GM18861 (cell line): ENCODE measurements at regions not wholly inside any gene's neighbourhood (a gene's known extent, or its start where the extent isn't known, plus 50 kb on each side); places are given as distances from the start of the nearest gene placed in this dataset.

ENCODE experiments used
- ATAC-seq: cut with Tn5 transposase; IDR thresholded peaks from one replicate; pipeline ENCODE4 v1.9.1; 2021; ENCODE audit not compliant: unreplicated experiment

DNA sequence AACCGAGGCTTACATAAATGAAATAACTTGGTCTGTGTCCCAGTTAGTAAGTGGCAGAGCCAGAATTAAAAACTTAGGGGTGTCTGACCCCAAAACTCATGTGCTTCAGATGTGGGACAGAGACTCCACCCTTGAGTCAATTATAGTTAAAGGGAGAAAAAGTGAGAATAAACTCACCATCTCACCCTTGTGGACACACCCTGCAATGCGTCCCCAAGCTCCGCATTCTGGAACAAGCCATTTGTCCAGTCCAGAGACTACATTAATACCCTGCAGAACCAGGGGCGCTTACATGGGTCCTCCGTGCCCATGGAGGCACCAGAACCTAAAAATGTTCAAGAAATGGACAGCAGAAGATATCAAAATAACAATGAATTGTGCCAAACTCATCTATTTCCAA, 207.0 kb upstream of the ZNF507 start:
- no peak for ATAC-seq

DNA sequence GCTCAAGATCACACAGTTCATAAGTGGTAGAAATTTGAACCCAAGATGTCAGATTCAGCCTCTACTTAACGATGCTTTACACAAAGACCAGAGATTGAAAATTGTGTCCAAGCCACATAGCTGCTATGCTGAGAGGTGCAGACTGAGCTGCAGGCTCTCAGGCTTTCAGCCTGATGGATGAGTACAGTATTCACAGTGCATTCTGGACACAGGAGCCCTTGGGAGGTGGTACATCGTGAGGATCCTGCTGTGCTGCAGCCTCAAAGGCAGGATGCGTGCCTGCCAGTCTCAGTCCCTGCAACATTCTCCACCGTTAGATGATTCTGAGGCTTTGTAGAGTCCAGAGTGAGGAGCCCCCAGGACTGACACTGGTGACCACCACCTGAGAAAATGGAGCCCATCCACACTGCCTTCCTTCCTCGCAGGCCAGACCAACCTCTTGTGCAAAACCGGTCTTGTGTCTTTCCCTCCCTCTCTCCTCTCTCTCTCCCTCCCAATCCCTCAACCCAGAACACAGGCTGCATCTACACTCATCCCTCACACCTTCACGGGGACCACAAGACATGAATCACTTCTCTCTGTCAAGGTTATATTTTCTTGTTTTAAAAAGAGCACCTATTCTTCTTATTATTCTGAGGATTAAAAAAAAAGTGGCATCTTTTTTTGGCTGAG, 203.4 kb upstream of the ZNF507 start:
- ATAC-seq: no peak

GRCh38 chr19:32146664-32147063, 198.7 kb upstream of the ZNF507 start:
- ATAC-seq: no peak

DNA sequence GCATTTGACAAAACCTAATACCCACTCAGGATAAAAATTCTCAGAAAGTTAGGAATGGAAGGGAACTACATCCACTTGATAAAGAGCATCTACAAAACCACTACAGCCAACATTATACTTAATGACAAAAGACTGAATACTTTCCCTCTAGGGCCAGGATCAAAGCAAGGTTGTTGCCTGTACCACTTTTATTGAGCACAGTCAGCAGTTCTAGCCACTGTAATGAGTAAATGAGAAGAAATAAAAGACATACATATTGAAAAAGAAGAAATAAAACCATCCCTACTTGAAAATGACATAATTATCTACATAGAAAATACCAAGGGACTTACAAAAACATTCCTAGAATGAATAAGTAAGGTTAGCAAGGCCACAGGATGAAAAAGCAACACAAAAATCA, 194.8 kb upstream of the ZNF507 start:
- no peak for ATAC-seq

GRCh38 chr19:32154418-32154817, 191.0 kb upstream of the ZNF507 start:
- ATAC-seq: no peak

- ATAC-seq: no peak
Observed at GRCh38 chr19:32164384-32164992, 180.9 kb upstream of the ZNF507 start.

DNA sequence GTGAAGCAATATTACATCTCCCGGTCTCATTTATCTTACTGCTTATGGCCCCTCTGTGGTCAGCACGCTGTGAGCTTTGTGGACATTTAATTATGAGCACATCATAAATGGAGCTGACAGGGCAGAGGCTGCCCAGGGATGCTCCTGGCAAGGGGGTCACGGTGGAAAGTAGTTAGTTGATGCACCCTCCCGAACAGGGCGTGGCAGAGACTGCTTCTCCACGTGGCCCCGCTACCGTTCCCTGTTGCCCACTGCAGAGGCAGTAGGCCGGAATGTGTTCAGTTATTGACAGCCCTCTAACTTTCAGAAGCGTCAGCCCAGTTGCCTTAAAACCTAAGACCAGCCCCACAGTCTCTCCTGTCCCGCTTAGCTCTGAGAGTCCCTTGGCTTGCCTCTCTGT, 180.3 kb upstream of the ZNF507 start:
- no peak for ATAC-seq

- no peak for ATAC-seq
Observed at GRCh38 chr19:32165750-32166149, 179.7 kb upstream of the ZNF507 start.

DNA sequence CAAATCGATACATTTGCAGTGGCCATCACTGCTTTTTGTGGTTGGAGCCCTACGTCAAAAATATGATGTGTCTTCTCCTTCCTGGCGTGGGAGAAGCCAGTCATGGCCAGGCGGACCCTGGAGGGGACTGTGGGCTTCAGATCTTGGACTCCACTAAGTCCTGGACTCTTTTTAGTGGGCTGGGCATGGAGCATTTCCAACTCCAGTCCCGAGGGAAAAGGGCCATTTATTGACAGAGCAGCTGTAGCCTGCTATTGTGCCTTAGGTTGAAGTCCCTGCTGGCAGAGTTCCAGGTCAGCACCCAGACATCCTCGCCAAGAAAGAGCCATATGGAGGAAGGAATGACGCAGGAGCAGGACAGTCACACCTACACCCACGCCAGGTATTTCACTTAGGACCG, 179.2 kb upstream of the ZNF507 start:
- ATAC-seq: no peak

- ATAC-seq: no peak
Observed at GRCh38 chr19:32168111-32168510, 177.3 kb upstream of the ZNF507 start.

- no peak for ATAC-seq
Observed at GRCh38 chr19:32168606-32169005, 176.8 kb upstream of the ZNF507 start.

DNA sequence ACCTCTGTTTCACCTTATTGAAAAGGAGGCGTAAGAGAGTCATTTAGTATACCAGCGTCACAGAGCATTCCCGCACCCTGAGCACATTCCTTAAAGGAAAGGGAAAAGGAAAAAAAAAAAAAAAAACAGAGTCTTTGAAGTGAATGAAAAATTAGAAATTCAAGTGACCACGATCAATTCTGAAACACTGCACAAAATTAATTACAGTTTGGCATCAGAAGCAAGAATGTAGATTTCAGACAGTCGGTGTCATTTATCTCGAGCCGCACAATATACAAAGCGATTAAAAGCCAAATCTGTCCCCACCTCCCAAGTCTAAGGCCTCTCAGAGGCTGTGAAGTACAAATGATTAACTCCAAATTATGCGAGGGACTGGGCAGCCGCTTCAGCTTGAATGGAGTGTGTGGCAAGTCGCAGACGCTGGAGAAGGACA, 173.7 kb upstream of the ZNF507 start:
- no peak for ATAC-seq

DNA sequence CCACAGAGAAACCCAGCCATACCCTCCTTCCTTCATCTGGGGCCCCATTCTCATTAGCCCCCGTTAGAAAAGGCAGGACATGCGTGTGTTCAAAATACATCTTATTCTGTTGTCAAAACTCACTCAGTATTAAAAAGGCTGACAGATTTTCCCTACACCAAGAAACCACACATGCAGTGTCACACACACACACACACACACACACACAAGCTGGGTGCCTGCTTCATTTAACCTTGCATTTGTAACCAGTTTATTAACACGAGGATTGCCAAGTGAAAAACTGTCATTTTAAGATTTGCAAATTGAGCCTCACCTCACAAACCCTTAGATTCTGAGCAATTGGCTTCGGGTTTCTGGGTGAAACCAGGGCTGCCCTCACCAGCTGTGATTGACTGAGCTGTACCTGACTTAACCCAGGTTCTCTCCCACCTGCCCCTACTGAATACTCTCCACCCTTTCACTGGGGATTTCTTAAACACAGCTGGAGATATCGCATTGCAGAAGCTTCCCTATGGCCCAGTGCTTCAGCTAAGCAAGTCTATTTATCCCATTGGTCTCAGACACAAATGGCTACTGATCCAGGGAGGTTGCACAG, 172.7 kb upstream of the ZNF507 start:
- no peak for ATAC-seq

GRCh38 chr19:32173836-32174235, 171.6 kb upstream of the ZNF507 start:
- ATAC-seq: no peak

GRCh38 chr19:32174386-32175113, 170.9 kb upstream of the ZNF507 start:
- ATAC-seq: no peak

- no peak for ATAC-seq
Observed at GRCh38 chr19:32176591-32176990, 168.8 kb upstream of the ZNF507 start.

- ATAC-seq: no peak
Observed at GRCh38 chr19:32177686-32178085, 167.7 kb upstream of the ZNF507 start.

DNA sequence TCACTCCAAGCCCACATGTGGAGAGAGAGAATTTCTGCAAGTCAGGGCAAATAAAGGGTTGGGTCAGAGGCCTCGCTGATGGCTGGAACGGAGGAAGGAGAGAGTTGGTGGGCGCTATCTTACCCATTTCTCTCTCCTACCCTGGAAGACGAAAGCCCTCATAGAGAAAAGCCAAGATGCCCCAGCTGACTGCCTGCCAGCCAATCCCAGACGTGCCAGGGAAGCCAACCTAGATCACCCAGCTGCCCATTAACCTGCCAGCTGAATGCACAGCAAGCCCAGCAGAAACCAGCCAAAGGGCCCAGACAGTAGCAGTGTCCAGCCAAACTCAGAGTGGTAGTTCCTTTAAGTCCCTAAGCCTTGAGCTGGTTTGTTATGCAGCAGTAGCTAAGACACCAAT, 167.0 kb upstream of the ZNF507 start:
- ATAC-seq: no peak

DNA sequence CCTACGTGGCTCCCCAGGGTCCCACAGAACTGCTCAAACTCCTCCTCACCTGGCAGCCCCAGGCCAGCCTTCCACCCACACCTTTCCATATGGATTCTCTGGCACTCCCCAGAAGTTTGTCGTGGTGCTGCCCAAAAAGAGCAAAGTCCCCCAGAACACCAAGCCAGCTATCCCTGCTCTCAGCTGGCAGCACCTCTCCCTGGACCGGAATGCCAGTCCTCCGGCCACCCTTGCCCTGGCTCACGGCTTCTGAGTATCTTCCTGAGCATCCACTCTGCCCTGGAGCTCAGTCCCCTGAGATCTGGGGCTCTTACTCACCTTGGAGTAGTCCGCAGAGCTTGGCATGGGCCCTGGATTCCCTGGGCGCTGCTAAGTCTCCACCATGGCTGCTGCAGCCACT, 166.5 kb upstream of the ZNF507 start:
- no peak for ATAC-seq

- no peak for ATAC-seq
Observed at GRCh38 chr19:32181216-32181920, 164.0 kb upstream of the ZNF507 start.
